ENCODE measurements at regions not wholly inside any gene's neighbourhood (a gene's known extent, or its start where the extent isn't known, plus 50 kb on each side); places are given as distances from the start of the nearest gene placed in this dataset.

GRCh38 chr5:133905424-133905823 is 63.0 kb downstream of the C5orf15 start:
- in situ Hi-C loops (cut with HindIII; ENCODE audit: low pct_unique_long_range_greater_than_20kb, low sequenced_read_pairs): no loop called here
- no peak for TF ChIP-seq JUND (IDR thresholded peaks at IDR 0.05; ENCODE audit: low read depth)
- DNase-seq (ENCODE audit: low read depth in 1 of 2, low spot score in 1 of 2): no peak

- no peak for TF ChIP-seq JUND (IDR thresholded peaks at IDR 0.05; ENCODE audit: low read depth)
- in situ Hi-C loops (cut with HindIII; ENCODE audit: low pct_unique_long_range_greater_than_20kb, low sequenced_read_pairs): no loop called here
- no peak for DNase-seq (ENCODE audit: low read depth in 1 of 2, low spot score in 1 of 2)
Measured at GRCh38 chr5:133904641-133905040, 63.8 kb downstream of the C5orf15 start.

GRCh38 chr5:133902511-133903118 is 65.8 kb downstream of the C5orf15 start:
- no peak for TF ChIP-seq JUND (IDR thresholded peaks at IDR 0.05; ENCODE audit: low read depth)
- DNase-seq (ENCODE audit: low read depth in 1 of 2, low spot score in 1 of 2): no peak
- in situ Hi-C loops (cut with HindIII; ENCODE audit: low pct_unique_long_range_greater_than_20kb, low sequenced_read_pairs): no loop called here

- in situ Hi-C loops (cut with HindIII; ENCODE audit: low pct_unique_long_range_greater_than_20kb, low sequenced_read_pairs): no loop called here
- no peak for TF ChIP-seq JUND (IDR thresholded peaks at IDR 0.05; ENCODE audit: low read depth)
- DNase-seq (ENCODE audit: low read depth in 1 of 2, low spot score in 1 of 2): no peak
Measured at GRCh38 chr5:133900534-133901270, 67.7 kb downstream of the C5orf15 start.

GRCh38 chr5:133899506-133899905 is 68.9 kb downstream of the C5orf15 start:
- in situ Hi-C loops (cut with HindIII; ENCODE audit: low pct_unique_long_range_greater_than_20kb, low sequenced_read_pairs): no loop called here
- TF ChIP-seq JUND (IDR thresholded peaks at IDR 0.05; ENCODE audit: low read depth): no peak
- no peak for DNase-seq (ENCODE audit: low read depth in 1 of 2, low spot score in 1 of 2)

GRCh38 chr5:133898440-133898839 is 70.0 kb downstream of the C5orf15 start:
- no peak for DNase-seq (ENCODE audit: low read depth in 1 of 2, low spot score in 1 of 2)
- in situ Hi-C loops (cut with HindIII; ENCODE audit: low pct_unique_long_range_greater_than_20kb, low sequenced_read_pairs): no loop called here
- no peak for TF ChIP-seq JUND (IDR thresholded peaks at IDR 0.05; ENCODE audit: low read depth)

GRCh38 chr5:133897431-133897830 is 71.0 kb downstream of the C5orf15 start:
- in situ Hi-C loops (cut with HindIII; ENCODE audit: low pct_unique_long_range_greater_than_20kb, low sequenced_read_pairs): no loop called here
- no peak for DNase-seq (ENCODE audit: low read depth in 1 of 2, low spot score in 1 of 2)
- no peak for TF ChIP-seq JUND (IDR thresholded peaks at IDR 0.05; ENCODE audit: low read depth)

GRCh38 chr5:133896873-133897272 is 71.6 kb downstream of the C5orf15 start:
- DNase-seq (ENCODE audit: low read depth in 1 of 2, low spot score in 1 of 2): no peak
- in situ Hi-C loops (cut with HindIII; ENCODE audit: low pct_unique_long_range_greater_than_20kb, low sequenced_read_pairs): no loop called here
- TF ChIP-seq JUND (IDR thresholded peaks at IDR 0.05; ENCODE audit: low read depth): no peak

- in situ Hi-C loops (cut with HindIII; ENCODE audit: low pct_unique_long_range_greater_than_20kb, low sequenced_read_pairs): no loop called here
- no peak for DNase-seq (ENCODE audit: low read depth in 1 of 2, low spot score in 1 of 2)
- TF ChIP-seq JUND (IDR thresholded peaks at IDR 0.05; ENCODE audit: low read depth): no peak
Measured at GRCh38 chr5:133895979-133896845, 72.2 kb downstream of the C5orf15 start.

- DNase-seq (ENCODE audit: low read depth in 1 of 2, low spot score in 1 of 2): no peak
- in situ Hi-C loops (cut with HindIII; ENCODE audit: low pct_unique_long_range_greater_than_20kb, low sequenced_read_pairs): no loop called here
- TF ChIP-seq JUND (IDR thresholded peaks at IDR 0.05; ENCODE audit: low read depth): no peak
Measured at GRCh38 chr5:133894143-133894542, 74.3 kb downstream of the C5orf15 start.

- in situ Hi-C loops (cut with HindIII; ENCODE audit: low pct_unique_long_range_greater_than_20kb, low sequenced_read_pairs): no loop called here
- TF ChIP-seq JUND (IDR thresholded peaks at IDR 0.05; ENCODE audit: low read depth): no peak
Measured at GRCh38 chr5:133892774-133893173, 75.7 kb downstream of the C5orf15 start.

GRCh38 chr5:133892306-133892705 is 76.1 kb downstream of the C5orf15 start:
- in situ Hi-C loops (cut with HindIII; ENCODE audit: low pct_unique_long_range_greater_than_20kb, low sequenced_read_pairs): no loop called here
- no peak for TF ChIP-seq JUND (IDR thresholded peaks at IDR 0.05; ENCODE audit: low read depth)
- DNase-seq (ENCODE audit: low read depth in 1 of 2, low spot score in 1 of 2): no peak

More at GRCh38 chr5:133892774-133893173, 75.7 kb downstream of the C5orf15 start:
- no peak for DNase-seq (ENCODE audit: low read depth in 1 of 2, low spot score in 1 of 2)

GRCh38 chr5:133891390-133891789 is 77.0 kb downstream of the C5orf15 start:
- TF ChIP-seq JUND (IDR thresholded peaks at IDR 0.05; ENCODE audit: low read depth): no peak
- DNase-seq (ENCODE audit: low read depth in 1 of 2, low spot score in 1 of 2): no peak
- in situ Hi-C loops (cut with HindIII; ENCODE audit: low pct_unique_long_range_greater_than_20kb, low sequenced_read_pairs): no loop called here
